ENCODE measurements at regions not wholly inside any gene's neighbourhood (a gene's known extent, or its start where the extent isn't known, plus 50 kb on each side); places are given as distances from the start of the nearest gene placed in this dataset.

- no peak for DNase-seq
Measured at GRCh38 chr20:51121901-51122412, 99.0 kb upstream of the KCNG1 start.

GRCh38 chr20:51121272-51121671 lies 98.4 kb upstream of the KCNG1 start:
- no peak for DNase-seq

DNA sequence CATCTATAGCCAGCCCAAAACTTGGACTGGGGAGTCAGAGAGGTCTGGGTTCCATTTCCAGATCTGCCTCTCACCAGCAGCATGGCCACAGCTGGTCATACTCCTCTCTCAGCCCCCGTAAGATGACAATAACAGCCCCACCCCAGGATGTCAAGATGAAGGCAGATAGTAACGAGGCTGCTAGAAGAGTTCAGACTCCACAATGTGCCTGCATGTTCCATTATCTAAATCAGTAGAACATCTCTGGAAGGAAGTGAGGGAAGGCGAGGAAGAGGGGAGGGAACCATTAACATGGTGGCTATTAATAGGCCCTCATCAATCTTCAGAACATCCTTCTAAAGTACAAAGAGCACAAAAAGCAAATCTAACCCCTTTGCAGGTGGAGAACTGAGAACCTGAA lies 98.0 kb upstream of the KCNG1 start:
- no peak for DNase-seq

DNA sequence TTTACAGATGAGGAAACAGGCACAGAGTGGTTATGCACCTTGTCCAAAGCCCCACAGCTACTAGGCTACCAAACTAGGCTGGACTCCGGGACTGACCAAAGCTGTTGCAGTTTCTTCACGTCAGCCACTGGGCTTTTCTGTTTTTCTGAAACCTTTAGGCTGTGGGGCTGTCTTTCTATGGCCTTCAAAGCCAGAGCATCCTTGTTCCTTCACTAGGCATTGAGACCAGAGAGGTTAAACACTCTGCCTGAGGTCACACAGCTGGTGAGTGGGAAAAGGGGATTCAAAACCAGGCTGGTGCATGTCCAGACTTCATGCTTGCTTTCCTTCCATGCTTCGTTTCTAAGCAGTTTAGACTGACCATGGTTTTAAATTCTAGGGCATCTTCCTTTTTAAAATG lies 97.5 kb upstream of the KCNG1 start:
- DNase-seq, result no peak

DNA sequence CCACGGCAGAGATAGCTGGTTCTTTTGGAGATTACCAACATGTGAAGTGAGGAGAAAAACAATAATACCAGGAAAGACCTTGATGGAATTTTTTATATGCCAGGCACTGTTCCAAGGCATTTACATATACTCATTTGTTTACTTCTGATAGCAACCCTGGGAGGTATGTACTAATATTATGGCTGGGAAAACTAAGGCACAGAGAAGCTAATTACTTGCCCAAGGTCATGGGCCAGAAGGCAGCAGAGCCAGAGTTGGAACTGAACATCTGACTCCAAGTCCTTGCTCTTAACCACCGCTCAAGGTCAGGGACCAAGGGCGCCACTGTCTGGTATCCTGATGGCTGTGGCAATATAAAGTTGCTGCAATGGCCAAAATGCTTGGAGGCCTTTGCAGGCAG lies 97.0 kb upstream of the KCNG1 start:
- DNase-seq, result no peak

GRCh38 chr20:51118985-51119527 lies 96.1 kb upstream of the KCNG1 start:
- DNase-seq, result no peak

- DNase-seq, result no peak
Measured at GRCh38 chr20:51118216-51118615, 95.3 kb upstream of the KCNG1 start.

GRCh38 chr20:51116765-51117686 lies 94.1 kb upstream of the KCNG1 start:
- no peak for DNase-seq

DNA sequence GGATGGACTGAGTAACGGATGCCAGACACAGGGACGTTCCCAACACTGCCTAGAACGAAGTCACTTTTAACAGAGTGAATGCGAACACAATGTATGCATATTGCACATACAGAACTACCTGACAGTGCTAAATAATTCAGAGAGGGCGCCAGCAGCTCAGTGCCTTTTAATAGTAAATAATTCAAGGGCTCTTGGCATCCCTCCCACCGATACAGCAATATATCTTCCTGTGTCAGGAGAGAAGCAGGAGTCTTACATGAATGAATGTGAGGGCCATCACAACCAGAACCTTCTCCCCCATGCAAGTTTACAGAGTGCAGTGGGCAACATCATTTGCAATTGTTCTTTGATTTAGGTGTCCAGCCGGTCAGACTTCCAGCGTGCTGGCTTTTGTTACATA lies 88.4 kb upstream of the KCNG1 start:
- DNase-seq, result no peak

DNA sequence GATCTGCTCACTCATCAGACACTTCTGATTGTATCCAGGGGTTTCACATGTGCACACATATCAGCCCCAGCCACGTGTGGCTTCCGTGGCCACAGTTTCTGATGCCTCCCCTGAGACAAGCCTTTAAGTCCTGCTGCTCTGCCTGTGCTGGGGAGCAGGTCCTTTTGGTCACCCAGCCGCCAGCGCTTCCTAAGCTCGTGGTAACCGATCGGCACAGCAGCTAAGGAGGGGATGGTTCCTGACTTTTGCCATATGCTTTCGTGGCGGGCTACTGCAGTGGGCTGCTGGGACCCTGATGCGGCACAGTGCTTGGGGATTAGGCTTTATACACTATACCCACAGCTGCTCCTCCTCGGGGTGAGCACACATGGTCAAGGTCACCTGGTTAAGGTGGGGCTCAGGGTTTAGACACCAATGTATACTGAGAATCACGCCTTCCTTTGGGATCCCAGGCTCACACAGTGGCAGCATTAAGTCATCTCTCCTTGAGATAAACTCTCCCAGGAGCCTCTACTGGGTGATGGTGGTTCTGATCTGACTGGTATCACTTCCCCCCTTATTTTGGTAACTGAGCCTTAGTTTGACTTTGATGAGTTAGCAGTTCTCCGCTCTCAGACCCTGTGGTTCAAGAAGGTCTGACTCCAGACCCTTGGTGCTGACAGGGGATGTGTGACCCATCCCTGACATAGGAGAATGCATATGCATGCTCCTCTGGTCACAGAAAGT lies 85.9 kb upstream of the KCNG1 start:
- DNase-seq, result no peak

DNA sequence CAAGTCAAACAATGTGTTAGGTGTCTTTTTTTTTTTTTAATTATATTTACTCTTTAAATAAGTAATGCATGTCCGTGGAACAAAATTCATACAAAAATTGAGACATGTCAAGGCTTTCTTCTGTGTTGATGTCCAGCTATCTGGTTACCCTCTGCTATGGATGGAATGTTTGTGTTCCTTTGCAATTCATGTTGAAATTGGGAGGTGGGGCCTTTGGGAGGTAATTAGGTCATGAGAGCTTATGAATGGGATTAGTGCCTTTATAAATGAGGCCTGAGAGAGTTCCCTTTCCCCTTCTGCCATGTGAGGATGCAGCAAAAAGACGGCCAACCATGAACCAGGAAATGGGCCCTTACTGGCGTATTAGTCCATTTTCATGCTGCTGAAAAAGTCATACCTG lies 83.1 kb upstream of the KCNG1 start:
- DNase-seq, result no peak

- no peak for DNase-seq
Measured at GRCh38 chr20:51104960-51105920, 82.3 kb upstream of the KCNG1 start.

GRCh38 chr20:51100617-51101016 lies 77.7 kb upstream of the KCNG1 start:
- DNase-seq, result no peak

DNA sequence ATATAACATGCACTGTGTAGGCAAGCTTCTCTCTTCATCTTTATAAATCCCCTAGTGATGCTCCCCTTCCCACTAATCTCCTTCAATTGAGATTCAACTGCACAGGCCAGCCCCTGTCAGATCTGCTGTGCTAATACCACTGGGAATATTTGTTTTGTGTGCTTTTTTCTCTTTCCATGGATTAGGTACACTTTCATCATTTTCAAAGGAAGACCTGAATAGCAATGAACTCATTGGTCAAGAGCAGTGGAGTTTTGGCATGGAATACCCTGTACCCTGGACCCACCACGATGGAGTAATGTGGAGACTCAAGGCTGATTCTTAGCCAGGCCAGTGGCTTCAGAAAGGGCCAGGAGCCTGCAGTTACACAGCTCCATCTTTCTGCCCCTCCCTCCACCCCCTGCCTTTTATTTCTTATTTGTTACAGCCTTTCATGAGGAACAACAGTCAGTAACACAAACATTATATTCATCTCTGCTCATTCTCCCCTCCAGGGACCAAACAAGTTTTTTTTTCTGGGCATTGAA lies 75.4 kb upstream of the KCNG1 start:
- DNase-seq, result no peak

DNA sequence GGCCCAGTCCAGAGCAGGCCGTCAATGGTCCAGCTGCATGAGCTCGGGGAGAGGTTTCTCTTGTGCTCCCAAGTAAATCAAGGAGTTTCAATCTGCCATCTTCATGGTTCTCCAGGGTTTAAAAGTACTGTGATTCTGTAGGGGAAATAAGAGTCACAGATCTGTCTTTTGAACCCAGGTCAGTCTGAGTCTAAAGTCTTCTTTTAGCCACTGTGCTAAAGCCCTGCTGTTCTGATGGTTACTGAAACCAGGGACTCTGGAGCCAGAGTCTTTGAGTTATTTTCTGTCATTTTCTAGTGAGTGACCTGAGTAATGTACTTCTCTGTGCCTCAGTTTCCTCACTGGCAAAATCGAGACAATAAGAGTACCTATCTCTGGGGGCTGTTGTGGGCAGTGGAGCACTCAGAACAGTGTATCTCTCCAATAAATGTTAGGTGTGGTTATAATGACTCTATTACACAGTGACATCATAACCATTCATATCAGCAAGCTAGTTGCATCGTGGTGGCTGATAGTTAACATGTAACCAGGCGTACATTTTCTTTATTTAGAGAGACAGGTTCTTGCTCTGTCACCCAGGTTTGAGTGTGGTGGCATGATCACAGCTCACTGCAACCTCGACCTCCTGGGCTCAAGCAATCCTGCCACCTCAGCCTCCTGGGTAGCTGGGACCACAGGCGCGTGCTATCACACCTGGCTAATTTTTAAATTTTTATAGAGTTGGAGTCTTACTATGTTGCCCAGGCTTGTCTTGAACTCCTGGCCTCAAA lies 74.6 kb upstream of the KCNG1 start:
- DNase-seq, result no peak

- no peak for DNase-seq
Measured at GRCh38 chr20:51096582-51097267, 73.8 kb upstream of the KCNG1 start.

GRCh38 chr20:51095633-51096521 lies 73.0 kb upstream of the KCNG1 start:
- peak; percentile 8 for DNase-seq

DNA sequence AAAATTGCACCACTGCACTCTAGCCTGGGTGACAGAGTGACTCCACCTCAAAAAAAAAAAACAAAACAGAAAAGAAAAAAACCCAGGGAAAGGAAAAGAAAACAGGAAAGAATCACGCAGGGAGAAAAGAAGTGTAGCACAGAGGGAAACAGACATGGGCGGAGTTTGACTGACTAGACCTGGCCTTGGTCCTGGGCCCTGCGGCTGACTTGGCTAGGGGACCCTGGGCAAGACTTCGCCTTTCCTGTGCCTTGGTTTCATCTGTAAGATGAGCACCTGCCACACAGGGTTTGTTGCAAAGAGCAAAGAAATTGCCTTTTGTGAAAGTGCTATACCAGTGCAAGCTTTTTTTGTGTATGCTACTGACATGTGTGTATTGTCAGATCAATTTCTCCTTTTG lies 71.3 kb upstream of the KCNG1 start:
- no peak for DNase-seq

DNA sequence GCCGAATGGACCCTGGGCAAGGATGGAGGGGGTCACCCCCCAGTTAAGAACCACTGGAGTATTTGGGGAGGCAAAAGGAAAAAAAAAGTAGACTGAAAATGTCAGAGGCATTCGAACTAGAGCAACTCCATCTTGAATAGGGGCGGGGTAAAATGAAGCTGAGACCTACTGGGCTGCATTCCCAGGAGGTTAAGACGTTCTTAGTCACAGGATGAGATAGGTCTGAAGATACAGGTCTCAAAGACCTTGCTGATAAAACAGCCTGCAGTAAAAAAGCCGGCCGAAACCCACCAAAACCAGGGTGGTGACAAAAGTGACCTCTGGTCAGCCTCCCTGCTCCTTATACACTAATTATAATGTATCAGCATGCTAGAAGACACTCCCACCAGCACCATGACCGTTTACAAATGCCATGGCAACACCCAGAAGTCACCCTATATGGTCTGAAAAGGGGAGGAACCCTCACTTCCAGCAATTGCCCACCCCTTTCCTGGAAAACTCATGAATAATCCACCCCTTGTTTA lies 70.4 kb upstream of the KCNG1 start:
- no peak for DNase-seq

DNA sequence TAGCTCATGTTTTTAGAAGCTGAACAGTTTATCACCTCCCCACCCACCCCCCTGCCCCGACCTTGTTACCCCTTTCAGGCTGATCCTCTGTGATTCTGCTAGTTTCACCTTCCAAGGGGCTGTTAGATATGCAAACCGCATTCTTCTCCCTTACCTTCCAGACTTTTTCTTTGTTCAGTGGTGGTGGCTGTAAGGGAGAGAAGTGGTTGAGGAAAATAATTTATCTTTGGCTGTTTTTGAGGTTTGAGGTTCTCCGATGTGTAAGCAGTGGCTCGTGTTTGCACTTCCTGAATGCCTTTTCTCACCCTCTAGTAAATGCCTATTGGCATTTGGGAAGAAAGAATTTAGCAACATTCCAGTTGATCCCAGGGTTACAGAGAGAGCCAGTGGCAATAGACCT lies 69.4 kb upstream of the KCNG1 start:
- no peak for DNase-seq

All from NCI-H146 (cell line).